WTC11 (cell line): ENCODE measurements at regions not wholly inside any gene's neighbourhood (a gene's known extent, or its start where the extent isn't known, plus 50 kb on each side); places are given as distances from the start of the nearest gene placed in this dataset.

Experiments used
- FOXP1 ChIP-seq: sonication (generic); formaldehyde crosslinking; IDR thresholded peaks from 2 replicates; pipeline ENCODE4 v1.8.0; 2022; ENCODE audit warnings: missing genetic modification reagents, mild to moderate bottlenecking, moderate library complexity, borderline replicate concordance
- NR3C1 ChIP-seq: sonication (generic); formaldehyde crosslinking; conservative IDR thresholded peaks from 2 replicates; pipeline ENCODE4 v1.8.1; 2023; ENCODE audit warnings: low read depth, mild to moderate bottlenecking, missing genetic modification reagents
- ZNF138 ChIP-seq: sonication (generic); formaldehyde crosslinking; conservative IDR thresholded peaks from 2 replicates; pipeline ENCODE4 v1.8.1; 2022; ENCODE audit warnings: mild to moderate bottlenecking, moderate library complexity, missing genetic modification reagents
- ZNF263 ChIP-seq: sonication (generic); formaldehyde crosslinking; IDR thresholded peaks from 2 replicates; pipeline ENCODE4 v1.8.1; 2022; ENCODE audit warnings: low read depth, mild to moderate bottlenecking, moderate library complexity, missing genetic modification reagents
- TF ChIP-seq, protein P1 (sequence below): fragments of 200-600 bp; IDR thresholded peaks from 2 replicates; pipeline ENCODE4 v1.8.0; 2022; ENCODE audit warnings: antibody characterized with exemption
- TF ChIP-seq, protein P2 (sequence below): fragments of 250-450 bp; sonication (Bioruptor Pico); IDR thresholded peaks from 2 replicates; pipeline ENCODE4 v2.1.2; 2022; ENCODE audit warnings: mild to moderate bottlenecking, moderate library complexity
- TF ChIP-seq, protein P3 (sequence below): sonication (generic); formaldehyde crosslinking; IDR thresholded peaks from 2 replicates; pipeline ENCODE4 v1.8.1; 2022; ENCODE audit warnings: low read depth, missing genetic modification reagents, borderline replicate concordance

DNA sequence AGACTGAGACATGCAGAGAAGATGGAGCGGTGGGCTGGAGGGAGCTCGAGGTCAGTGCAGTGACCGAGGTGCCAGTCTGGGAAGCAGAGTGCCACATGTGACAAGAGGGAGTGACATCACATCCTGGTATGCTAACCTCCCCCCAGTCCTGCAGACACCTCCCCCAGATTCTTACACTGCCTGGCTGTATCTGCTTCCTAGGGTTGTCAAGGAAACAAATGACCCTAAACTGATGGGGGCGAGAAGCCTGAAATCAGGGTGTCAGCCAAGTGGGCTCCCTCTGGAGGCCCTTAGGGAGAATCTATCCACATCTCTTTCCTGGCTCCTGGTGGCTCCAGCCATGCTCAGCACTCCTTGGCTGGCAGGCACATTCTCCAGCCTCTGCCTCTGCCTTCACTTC lies 316.1 kb upstream of the ZMIZ1 start:
- TF ChIP-seq, protein P1, sequence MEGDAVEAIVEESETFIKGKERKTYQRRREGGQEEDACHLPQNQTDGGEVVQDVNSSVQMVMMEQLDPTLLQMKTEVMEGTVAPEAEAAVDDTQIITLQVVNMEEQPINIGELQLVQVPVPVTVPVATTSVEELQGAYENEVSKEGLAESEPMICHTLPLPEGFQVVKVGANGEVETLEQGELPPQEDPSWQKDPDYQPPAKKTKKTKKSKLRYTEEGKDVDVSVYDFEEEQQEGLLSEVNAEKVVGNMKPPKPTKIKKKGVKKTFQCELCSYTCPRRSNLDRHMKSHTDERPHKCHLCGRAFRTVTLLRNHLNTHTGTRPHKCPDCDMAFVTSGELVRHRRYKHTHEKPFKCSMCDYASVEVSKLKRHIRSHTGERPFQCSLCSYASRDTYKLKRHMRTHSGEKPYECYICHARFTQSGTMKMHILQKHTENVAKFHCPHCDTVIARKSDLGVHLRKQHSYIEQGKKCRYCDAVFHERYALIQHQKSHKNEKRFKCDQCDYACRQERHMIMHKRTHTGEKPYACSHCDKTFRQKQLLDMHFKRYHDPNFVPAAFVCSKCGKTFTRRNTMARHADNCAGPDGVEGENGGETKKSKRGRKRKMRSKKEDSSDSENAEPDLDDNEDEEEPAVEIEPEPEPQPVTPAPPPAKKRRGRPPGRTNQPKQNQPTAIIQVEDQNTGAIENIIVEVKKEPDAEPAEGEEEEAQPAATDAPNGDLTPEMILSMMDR, result no peak
- TF ChIP-seq, protein P2, sequence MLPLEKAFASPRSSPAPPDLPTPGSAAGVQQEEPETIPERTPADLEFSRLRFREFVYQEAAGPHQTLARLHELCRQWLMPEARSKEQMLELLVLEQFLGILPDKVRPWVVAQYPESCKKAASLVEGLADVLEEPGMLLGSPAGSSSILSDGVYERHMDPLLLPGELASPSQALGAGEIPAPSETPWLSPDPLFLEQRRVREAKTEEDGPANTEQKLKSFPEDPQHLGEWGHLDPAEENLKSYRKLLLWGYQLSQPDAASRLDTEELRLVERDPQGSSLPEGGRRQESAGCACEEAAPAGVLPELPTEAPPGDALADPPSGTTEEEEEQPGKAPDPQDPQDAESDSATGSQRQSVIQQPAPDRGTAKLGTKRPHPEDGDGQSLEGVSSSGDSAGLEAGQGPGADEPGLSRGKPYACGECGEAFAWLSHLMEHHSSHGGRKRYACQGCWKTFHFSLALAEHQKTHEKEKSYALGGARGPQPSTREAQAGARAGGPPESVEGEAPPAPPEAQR (CRISPR knock-in tag), result no peak
- TF ChIP-seq, protein P3, sequence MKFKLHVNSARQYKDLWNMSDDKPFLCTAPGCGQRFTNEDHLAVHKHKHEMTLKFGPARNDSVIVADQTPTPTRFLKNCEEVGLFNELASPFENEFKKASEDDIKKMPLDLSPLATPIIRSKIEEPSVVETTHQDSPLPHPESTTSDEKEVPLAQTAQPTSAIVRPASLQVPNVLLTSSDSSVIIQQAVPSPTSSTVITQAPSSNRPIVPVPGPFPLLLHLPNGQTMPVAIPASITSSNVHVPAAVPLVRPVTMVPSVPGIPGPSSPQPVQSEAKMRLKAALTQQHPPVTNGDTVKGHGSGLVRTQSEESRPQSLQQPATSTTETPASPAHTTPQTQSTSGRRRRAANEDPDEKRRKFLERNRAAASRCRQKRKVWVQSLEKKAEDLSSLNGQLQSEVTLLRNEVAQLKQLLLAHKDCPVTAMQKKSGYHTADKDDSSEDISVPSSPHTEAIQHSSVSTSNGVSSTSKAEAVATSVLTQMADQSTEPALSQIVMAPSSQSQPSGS (CRISPR knock-in tag), result no peak
- TF ChIP-seq ZNF138 (no peak), ZNF263 (CRISPR knock-in tag) (no peak), FOXP1 (CRISPR knock-in tag) (no peak), NR3C1 (no peak)
